HG02642 (cell line): ENCODE measurements at regions not wholly inside any gene's neighbourhood (a gene's known extent, or its start where the extent isn't known, plus 50 kb on each side); places are given as distances from the start of the nearest gene placed in this dataset.
"Not testable (repeated sequence)": the region's sequence is repeated elsewhere in the genome, so short reads cannot be mapped to it uniquely, and the experiment has no call there.

Experiments used
- ATAC-seq: cut with Tn5 transposase; IDR thresholded peaks from one replicate; pipeline ENCODE4 v1.9.1; 2021; ENCODE audit warnings: mild to moderate bottlenecking; ENCODE audit not compliant: unreplicated experiment, poor library complexity

- ATAC-seq = not testable (repeated sequence)
Measured at GRCh38 chr2:91497129-91498064, 2805.9 kb downstream of the RPIA start.

GRCh38 chr2:91498065-91498449, 2806.6 kb downstream of the RPIA start:
- not testable (repeated sequence) for ATAC-seq

GRCh38 chr2:91498513-91499250, 2807.2 kb downstream of the RPIA start:
- ATAC-seq = not testable (repeated sequence)

- ATAC-seq = not testable (repeated sequence)
Measured at GRCh38 chr2:91499431-91500050, 2808.1 kb downstream of the RPIA start.

GRCh38 chr2:91500246-91500977, 2808.9 kb downstream of the RPIA start:
- not testable (repeated sequence) for ATAC-seq

GRCh38 chr2:91500978-91501310, 2809.5 kb downstream of the RPIA start:
- ATAC-seq = not testable (repeated sequence)

- ATAC-seq = not testable (repeated sequence)
Measured at GRCh38 chr2:91501481-91502080, 2810.1 kb downstream of the RPIA start.

GRCh38 chr2:91503572-91503958, 2812.1 kb downstream of the RPIA start:
- ATAC-seq = not testable (repeated sequence)

GRCh38 chr2:91503959-91504741, 2812.7 kb downstream of the RPIA start:
- not testable (repeated sequence) for ATAC-seq

GRCh38 chr2:91508816-91509215, 2817.3 kb downstream of the RPIA start:
- ATAC-seq = not testable (repeated sequence)

GRCh38 chr2:91509276-91509675, 2817.8 kb downstream of the RPIA start:
- not testable (repeated sequence) for ATAC-seq

GRCh38 chr2:91511166-91511565, 2819.7 kb downstream of the RPIA start:
- ATAC-seq = not testable (repeated sequence)

- ATAC-seq = not testable (repeated sequence)
Measured at GRCh38 chr2:91515966-91516365, 2824.5 kb downstream of the RPIA start.

- not testable (repeated sequence) for ATAC-seq
Measured at GRCh38 chr2:91516669-91517068, 2825.2 kb downstream of the RPIA start.

- not testable (repeated sequence) for ATAC-seq
Measured at GRCh38 chr2:91517846-91518245, 2826.4 kb downstream of the RPIA start.

GRCh38 chr2:91518361-91518981, 2827.0 kb downstream of the RPIA start:
- ATAC-seq = not testable (repeated sequence)

GRCh38 chr2:91519359-91519758, 2827.9 kb downstream of the RPIA start:
- ATAC-seq = not testable (repeated sequence)

GRCh38 chr2:91519914-91520313, 2828.4 kb downstream of the RPIA start:
- ATAC-seq = not testable (repeated sequence)
